SIG-M5 treated with dmso at 0.1 percent for 504 hours (cell line): ENCODE measurements at regions not wholly inside any gene's neighbourhood (a gene's known extent, or its start where the extent isn't known, plus 50 kb on each side); places are given as distances from the start of the nearest gene placed in this dataset.
"Not testable (repeated sequence)": the region's sequence is repeated elsewhere in the genome, so short reads cannot be mapped to it uniquely, and the experiment has no call there.

Experiments
- DNase-seq: peaks from one replicate; lab custom pipeline; 2025; ENCODE audit not compliant: unreplicated experiment; lab: John Stamatoyannopoulos, UW

GRCh38 chr12:86521870-86522269, 265.7 kb upstream of the MGAT4C start:
- DNase-seq: peak; percentile 3

DNA sequence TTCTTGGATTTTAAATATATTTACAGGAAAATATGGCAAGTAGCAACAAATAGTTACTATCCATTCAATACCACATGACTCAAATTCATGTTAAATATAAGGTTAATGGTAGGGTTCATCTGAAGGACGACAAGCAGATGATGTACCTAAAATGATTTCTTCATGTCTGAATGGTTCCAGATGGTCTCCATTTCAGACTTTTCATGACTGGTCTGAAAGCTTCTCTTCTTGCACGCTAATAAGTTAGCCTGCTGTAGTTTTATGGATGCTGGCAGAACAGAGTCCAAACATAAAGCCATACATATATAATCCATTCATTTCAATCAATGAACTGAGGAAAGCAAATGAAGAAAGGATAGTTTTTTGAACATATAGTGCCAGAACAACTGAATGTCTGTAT, 257.0 kb upstream of the MGAT4C start:
- DNase-seq: no peak

DNA sequence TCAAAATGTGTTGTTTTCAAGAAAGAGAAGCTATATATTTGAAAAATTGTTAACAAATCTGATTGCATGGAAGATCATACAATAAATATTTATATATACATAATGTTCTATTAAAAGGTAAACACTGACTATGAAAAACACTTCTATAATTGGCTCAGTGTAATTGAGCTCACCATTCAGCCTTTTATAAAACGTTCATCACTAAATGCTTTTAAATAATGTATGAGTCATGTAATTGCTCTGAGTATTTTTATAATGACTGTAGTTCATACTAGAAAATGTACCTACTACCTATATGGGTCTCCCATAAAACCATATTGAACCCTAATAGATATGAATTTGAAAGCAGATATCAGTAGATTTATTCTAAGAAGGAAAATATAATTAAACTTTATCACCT, 240.4 kb upstream of the MGAT4C start:
- no peak for DNase-seq

- no peak for DNase-seq
These were observed 228.3 kb upstream of the MGAT4C start for GRCh38 chr12:86484473-86484872.

DNA sequence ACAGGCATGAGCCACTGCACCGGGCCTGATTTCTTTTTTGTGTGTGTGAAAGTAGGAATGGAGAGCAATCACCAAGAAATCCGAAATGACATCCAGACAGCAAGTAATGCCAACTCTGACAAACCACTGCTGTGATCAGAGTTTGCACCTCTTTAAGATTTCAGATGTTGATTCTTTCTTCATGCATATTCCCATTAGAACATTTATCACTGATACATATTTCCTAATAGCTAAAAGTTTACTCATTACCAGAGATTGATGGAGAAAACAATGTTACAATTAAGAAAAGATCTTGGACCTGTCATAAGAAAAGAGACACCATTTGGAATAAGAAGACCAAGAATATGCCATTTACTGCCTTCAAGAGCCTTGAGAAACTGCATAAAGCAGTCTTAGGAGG, 217.0 kb upstream of the MGAT4C start:
- DNase-seq: no peak

DNA sequence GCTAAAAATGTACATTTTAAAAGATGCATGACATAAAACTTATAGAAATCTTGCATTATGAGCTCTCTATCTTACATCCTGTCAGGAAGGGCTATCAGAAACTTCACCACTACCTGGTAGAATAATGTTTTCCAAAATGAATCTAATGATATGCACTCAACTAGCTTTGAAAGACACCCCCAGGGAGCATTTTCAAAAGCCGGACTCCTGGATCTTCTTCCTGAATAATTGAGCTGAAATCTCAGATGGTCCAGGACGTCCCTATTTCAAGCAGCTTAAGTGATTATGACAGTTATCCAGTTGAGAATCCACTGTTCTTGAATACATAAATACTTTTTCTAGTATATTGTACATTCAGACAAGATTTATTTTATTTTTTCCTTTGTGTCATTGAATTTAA, 200.6 kb upstream of the MGAT4C start:
- DNase-seq: no peak

DNA sequence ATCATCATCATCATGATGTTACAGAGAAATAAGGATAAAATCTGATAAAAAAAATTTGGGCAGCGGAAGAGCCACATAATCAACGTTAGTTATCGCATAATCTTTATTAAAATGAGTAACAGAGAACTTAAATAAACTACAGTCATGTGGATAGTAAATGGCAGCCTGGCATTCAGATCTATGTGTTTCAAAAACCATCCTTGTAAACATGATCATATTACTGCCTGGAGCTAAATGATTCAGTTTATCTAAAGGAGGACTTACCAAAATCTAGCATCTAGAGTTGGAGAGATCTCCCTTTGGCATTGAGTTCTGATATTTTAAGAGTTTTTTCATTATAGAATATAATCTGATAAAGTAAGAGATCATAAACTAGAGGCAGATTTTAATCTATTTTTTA, 200.1 kb upstream of the MGAT4C start:
- DNase-seq: no peak

- DNase-seq: no peak
These were observed 189.2 kb upstream of the MGAT4C start for GRCh38 chr12:86445356-86445755.

- no peak for DNase-seq
These were observed 178.9 kb upstream of the MGAT4C start for GRCh38 chr12:86435053-86435452.

- no peak for DNase-seq
These were observed 173.6 kb upstream of the MGAT4C start for GRCh38 chr12:86429824-86430223.

DNA sequence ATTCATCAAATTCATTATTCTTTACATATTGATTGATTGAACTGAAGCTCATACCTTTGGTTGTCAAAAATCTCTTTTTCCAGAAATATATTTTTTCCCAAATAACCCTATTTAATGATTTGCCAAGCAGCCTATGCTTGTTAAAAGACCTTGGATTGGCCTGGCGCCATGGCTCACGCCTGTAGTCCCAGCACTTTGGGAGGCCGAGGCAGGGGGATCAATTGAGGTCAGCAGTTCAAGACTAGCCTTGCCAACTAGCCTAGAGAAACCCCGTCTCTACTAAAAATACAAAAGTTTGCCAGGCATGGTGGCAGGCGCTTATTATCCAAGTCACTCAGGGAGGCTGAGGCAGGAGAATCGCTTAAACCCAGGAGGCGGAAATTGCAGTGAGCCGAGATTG, 165.1 kb upstream of the MGAT4C start:
- DNase-seq: no peak

- no peak for DNase-seq
These were observed 158.0 kb upstream of the MGAT4C start for GRCh38 chr12:86414201-86414600.

DNA sequence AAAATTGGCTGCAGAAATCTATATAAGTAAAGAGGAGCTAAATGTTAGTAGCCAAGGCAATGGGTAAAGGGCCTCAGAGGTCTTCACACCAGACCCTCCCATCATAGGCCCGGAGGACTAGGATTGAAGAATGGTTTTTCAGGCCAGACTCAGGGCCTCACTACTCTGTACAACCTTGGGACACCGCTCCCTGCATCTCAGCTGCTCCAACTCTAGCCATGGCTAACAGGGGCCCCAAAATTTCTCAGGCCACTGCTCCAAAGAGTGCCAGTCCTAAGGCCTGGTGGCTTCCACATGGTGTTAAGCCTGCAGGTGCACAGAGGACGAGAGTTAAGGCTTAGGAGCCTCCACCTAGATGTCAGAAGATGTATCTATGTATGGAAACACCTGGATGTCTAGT, 155.5 kb upstream of the MGAT4C start:
- no peak for DNase-seq

DNA sequence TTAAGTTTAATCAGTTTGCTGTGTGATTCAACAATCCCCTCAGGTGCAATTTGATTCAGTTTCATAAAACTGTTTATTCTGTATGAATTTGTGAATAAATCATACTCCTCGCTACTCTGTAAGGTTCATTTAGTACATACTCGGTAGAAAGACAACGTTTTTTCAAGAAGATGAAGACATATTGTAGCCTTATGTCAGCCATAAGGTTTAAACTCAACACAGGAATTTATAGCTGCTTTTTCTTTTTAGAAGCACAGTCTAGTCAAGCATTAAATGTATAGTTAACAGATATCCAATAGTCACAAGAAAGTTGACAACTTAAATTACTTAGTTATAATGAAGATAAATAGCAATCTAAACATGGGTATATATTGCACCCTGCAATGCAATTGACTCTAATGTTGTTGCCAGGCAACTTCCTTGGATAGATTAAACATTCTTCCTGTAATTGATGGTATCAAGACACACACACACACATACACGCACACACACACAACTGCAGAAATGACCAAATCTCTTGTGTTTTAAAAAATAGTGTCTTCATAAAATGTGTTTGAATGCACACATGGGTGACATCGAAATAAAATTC, 151.5 kb upstream of the MGAT4C start:
- DNase-seq: no peak

DNA sequence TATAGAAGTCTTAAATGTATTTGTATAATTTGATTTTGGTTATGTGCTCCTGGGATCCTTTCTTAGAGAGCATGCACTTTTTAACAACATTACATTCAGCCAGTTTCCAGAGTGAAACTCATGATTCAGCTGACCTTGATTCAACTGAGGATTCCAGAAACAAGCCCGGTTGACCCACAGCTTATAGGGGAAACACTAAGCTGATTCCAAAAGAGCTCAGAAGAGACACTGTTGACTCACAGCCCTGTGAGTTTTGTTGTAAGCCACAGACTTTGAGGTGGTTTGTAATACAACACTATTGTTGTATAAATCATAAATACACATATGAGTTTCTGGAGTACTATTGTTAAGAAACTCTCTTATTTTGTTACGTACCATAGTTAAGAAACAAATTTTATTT, 133.8 kb upstream of the MGAT4C start:
- no peak for DNase-seq

- no peak for DNase-seq
These were observed 131.5 kb upstream of the MGAT4C start for GRCh38 chr12:86387591-86388145.

- DNase-seq: not testable (repeated sequence)
These were observed 127.6 kb upstream of the MGAT4C start for GRCh38 chr12:86383759-86384158.

DNA sequence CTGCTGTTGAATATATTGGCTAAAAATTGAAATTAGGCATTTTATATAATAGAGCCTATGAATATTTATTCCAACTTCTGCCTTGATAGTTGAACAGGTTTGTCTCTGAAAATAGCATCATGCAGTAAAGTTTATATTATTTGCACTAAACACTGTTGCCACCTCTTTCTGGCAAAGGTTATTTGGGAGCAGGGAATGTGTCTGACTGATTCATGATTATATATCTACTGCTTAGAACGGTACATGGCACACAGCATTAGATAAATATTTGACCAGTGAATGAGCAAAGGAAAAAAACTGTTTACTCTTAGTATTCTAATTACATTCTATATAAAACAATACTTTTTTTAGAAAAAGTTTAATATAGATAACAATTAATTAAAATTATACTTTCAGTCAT, 123.1 kb upstream of the MGAT4C start:
- DNase-seq: no peak

- DNase-seq: no peak
These were observed 119.9 kb upstream of the MGAT4C start for GRCh38 chr12:86376052-86376451.

DNA sequence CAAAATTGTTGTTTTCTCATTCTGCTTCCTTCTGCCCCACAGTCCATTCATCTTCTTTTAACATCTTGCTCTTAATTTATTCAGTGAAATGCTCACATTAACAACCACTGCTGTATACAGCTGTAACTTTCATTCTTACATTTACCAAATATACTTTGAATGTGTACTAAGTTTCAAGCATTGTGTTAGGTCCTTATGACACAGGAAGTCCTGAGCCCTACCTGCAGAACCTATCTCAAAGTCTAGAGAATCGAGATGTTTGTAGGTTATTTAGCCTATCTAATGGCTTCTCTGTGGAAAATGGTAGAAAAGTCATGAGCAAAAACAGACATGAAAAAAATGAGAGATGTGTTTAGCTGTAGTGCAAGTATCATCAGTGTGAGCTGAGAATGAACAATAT, 117.6 kb upstream of the MGAT4C start:
- no peak for DNase-seq

GRCh38 chr12:86367137-86367536, 110.9 kb upstream of the MGAT4C start:
- DNase-seq: no peak

GRCh38 chr12:86349196-86349595, 93.0 kb upstream of the MGAT4C start:
- no peak for DNase-seq

DNA sequence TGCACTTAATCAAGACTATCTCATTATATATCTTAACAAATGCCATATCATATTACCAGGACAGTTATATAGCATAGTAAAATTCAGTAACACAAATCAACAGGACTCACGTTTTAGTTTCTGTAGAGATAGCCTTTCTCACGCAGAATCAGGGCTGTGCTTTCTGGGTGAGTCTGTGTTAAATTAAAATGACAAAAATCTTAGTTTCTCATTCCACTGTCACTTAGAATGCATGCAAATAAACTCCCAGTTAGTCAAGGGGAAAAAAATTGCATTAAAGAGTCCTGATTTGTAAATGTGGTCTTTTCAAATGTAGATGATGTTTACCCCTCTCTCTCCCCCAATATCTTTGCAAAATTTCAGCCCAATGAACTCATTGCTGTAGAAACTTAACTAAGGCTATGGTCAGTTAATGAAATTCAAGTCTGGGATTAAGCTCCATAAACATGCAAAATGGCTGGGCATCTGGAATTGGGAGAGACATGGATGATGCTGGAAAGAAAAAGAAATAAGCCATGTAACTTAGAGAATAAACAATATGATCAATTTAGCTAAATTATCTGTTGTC, 77.8 kb upstream of the MGAT4C start:
- no peak for DNase-seq
